ENCODE measurements at regions not wholly inside any gene's neighbourhood (a gene's known extent, or its start where the extent isn't known, plus 50 kb on each side); places are given as distances from the start of the nearest gene placed in this dataset.

DNA sequence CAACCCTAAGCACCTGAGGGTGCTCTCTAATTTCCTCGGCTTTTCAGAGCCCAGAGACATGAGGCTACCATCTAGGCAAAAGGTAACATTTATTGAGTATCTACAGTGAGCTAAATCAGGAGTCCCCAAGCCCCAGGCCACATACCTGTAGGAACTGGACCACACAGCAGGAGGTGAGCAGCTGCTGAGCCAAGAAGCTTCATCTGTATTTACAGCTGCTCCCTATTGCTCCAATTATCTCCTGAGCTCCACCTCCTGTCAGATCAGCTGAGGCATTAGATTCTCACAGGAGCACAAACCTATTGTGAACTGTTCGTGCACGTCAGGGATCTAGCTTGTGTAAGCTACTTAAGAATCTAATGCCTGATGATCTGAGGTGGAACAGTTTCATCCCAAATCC, 70.2 kb downstream of the RND3 start:
- no peak overlapping the region for H3K4me3 ChIP-seq
- no peaks in the 10 kb centered on the region for H3K27me3 ChIP-seq
- DNase-seq = no peak
- H3K9me3 ChIP-seq = no peaks in the 10 kb centered on the region
- TF ChIP-seq POLR2A (IDR thresholded peaks at IDR 0.05) = no peak
- TF ChIP-seq, protein P1, sequence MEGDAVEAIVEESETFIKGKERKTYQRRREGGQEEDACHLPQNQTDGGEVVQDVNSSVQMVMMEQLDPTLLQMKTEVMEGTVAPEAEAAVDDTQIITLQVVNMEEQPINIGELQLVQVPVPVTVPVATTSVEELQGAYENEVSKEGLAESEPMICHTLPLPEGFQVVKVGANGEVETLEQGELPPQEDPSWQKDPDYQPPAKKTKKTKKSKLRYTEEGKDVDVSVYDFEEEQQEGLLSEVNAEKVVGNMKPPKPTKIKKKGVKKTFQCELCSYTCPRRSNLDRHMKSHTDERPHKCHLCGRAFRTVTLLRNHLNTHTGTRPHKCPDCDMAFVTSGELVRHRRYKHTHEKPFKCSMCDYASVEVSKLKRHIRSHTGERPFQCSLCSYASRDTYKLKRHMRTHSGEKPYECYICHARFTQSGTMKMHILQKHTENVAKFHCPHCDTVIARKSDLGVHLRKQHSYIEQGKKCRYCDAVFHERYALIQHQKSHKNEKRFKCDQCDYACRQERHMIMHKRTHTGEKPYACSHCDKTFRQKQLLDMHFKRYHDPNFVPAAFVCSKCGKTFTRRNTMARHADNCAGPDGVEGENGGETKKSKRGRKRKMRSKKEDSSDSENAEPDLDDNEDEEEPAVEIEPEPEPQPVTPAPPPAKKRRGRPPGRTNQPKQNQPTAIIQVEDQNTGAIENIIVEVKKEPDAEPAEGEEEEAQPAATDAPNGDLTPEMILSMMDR (IDR thresholded peaks at IDR 0.05) = no peak
- H3K4me1 ChIP-seq = no peaks in the 10 kb centered on the region
- intact Hi-C loops (cut with DNase I; ENCODE audit: low total_unique reads) = no loop called here
- no peaks in the 10 kb centered on the region for H3K36me3 ChIP-seq
- no peak overlapping the region for H3K27ac ChIP-seq

DNA sequence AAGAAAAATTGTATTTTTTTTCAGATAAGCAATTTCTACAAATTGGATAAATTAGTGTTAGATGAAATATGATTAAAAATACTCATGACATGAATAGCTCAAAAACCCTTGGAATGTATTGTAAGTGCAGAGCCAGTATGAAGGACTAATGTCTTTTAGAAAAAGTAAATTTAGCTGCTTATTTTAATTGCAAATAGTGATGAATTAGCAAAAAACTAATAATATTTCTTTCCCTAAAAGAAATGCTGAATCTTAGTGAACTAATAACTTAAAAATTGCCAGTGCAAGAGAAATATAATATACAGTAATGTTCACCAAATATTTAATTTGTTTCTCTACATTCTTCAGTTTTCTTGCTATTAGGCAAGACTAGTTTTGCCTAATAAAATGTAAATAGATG, 72.4 kb downstream of the RND3 start:
- no peaks in the 10 kb centered on the region for H3K27me3 ChIP-seq
- no peak for DNase-seq
- no peak overlapping the region for H3K4me3 ChIP-seq
- no peak overlapping the region for H3K27ac ChIP-seq
- intact Hi-C loops (cut with DNase I; ENCODE audit: low total_unique reads) = no loop called here
- H3K4me1 ChIP-seq = no peaks in the 10 kb centered on the region
- H3K36me3 ChIP-seq = no peaks in the 10 kb centered on the region
- H3K9me3 ChIP-seq = no peaks in the 10 kb centered on the region
- TF ChIP-seq POLR2A (IDR thresholded peaks at IDR 0.05) = no peak
- TF ChIP-seq, protein P1 (IDR thresholded peaks at IDR 0.05) = no peak

DNA sequence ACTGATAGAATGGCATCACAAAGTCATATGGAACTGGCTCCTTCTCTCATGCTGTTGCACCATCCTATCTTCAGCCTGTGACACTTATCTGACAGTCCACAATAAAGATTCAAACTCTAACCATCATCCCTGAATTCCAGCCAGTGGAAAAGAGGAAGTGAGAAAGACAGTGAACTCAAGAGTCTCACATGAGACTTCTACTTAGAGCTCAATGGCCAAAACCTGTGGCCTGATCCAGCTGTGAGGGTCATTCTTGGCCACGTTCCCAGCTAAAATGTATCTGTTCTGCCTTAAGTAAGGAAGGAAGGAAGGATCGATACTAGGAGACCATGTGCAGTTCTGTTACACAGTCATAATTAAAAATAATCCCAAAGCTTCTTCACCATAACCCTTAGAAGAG, 73.6 kb downstream of the RND3 start:
- intact Hi-C loops (cut with DNase I; ENCODE audit: low total_unique reads) = no loop called here
- no peaks in the 10 kb centered on the region for H3K9me3 ChIP-seq
- no peaks in the 10 kb centered on the region for H3K4me1 ChIP-seq
- DNase-seq = no peak
- H3K36me3 ChIP-seq = no peaks in the 10 kb centered on the region
- no peak overlapping the region for H3K4me3 ChIP-seq
- H3K27ac ChIP-seq = no peak overlapping the region
- TF ChIP-seq POLR2A (IDR thresholded peaks at IDR 0.05) = no peak
- TF ChIP-seq, protein P1 (IDR thresholded peaks at IDR 0.05) = no peak
- H3K27me3 ChIP-seq = no peaks in the 10 kb centered on the region

DNA sequence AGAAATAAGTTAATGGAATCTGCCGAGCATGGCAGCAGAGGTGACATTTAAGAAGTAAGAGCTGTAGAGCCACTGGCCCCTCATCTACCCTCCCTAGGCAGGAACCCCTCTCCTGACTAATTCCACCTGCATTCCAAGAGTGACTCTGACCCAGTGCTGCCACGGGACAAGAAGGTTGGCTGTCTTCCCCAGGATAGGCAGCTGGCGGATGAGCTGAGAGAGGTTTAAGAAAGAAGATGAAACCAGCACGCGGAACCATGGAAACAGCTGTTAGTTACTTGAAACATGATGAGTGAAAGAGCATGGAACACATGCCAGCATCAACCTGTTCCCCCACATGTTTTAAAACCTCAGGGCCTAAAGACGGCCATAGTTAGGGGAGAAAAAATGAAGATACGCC, 74.1 kb downstream of the RND3 start:
- H3K9me3 ChIP-seq = no peaks in the 10 kb centered on the region
- H3K36me3 ChIP-seq = no peaks in the 10 kb centered on the region
- no peak for TF ChIP-seq POLR2A (IDR thresholded peaks at IDR 0.05)
- TF ChIP-seq, protein P1 (IDR thresholded peaks at IDR 0.05) = no peak
- H3K27me3 ChIP-seq = no peaks in the 10 kb centered on the region
- intact Hi-C loops (cut with DNase I; ENCODE audit: low total_unique reads) = no loop called here
- DNase-seq = no peak
- no peaks in the 10 kb centered on the region for H3K4me1 ChIP-seq
- H3K4me3 ChIP-seq = no peak overlapping the region
- H3K27ac ChIP-seq = no peak overlapping the region

DNA sequence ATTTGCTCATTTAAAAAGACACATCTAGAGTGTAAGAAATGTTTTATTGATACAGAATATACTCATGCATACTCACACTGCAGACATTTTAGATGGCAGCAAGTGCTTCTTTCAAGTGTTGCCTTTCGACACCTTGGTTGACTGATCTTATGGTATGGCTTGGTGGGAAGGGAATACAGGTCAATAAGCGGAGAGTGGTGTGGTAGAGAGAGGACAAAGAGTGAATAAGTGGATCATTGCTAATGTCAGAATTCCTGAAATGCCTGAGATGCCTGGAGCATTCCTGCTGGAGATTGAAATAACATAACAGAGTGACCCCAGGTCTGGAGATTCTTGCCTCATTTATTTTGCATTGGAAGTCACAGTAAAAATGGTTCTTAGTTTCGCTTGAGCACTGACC, 76.7 kb downstream of the RND3 start:
- H3K27me3 ChIP-seq = no peaks in the 10 kb centered on the region
- intact Hi-C loops (cut with DNase I; ENCODE audit: low total_unique reads) = no loop called here
- H3K4me1 ChIP-seq = no peaks in the 10 kb centered on the region
- H3K9me3 ChIP-seq = no peaks in the 10 kb centered on the region
- no peak for TF ChIP-seq POLR2A (IDR thresholded peaks at IDR 0.05)
- TF ChIP-seq, protein P1 (IDR thresholded peaks at IDR 0.05) = no peak
- no peak for DNase-seq
- H3K4me3 ChIP-seq = no peak overlapping the region
- no peaks in the 10 kb centered on the region for H3K36me3 ChIP-seq
- no peak overlapping the region for H3K27ac ChIP-seq
